CD14-positive monocyte (primary cell): ENCODE measurements at regions not wholly inside any gene's neighbourhood (a gene's known extent, or its start where the extent isn't known, plus 50 kb on each side); places are given as distances from the start of the nearest gene placed in this dataset.

Source experiments
- DNase-seq, 3 donors: peaks; one replicate each; pipeline ENCODE4 v3.0.0-alpha.2; 2011 to 2022
- H2AFZ ChIP-seq: 2 replicates; pipeline ENCODE4 v1.6.0; 2012; ENCODE audit warnings: mild to moderate bottlenecking, low read depth, low read length, inconsistent platforms; ENCODE audit not compliant: insufficient read depth, poor library complexity, severe bottlenecking
- H3K27ac ChIP-seq, 2 donors: 1 replicate in 1 of 2; 2 replicates in 1 of 2; pipeline ENCODE4 v1.5.1; 2012 to 2013; ENCODE audit warnings: low read length in 2 of 2, control low read depth in 1 of 2, inconsistent platforms in 1 of 2, low read depth in 1 of 2, mild to moderate bottlenecking in 1 of 2
- H3K27me3 ChIP-seq, 2 donors: one replicate each; pipeline versions ENCODE4 v1.6.0 to v1.6.1; 2011 to 2013; ENCODE audit warnings: low read length in 2 of 2; ENCODE audit not compliant: control insufficient read depth in 2 of 2, insufficient read depth in 2 of 2
- H3K36me3 ChIP-seq, 2 donors: replicated peaks in 1 of 2; 1 replicate in 1 of 2; 2 replicates in 1 of 2; pipeline versions ENCODE4 v1.5.1 to v1.6.1; 2012 to 2013; ENCODE audit warnings: low read length in 2 of 2, control low read depth in 1 of 2, inconsistent platforms in 1 of 2, mild to moderate bottlenecking in 1 of 2; ENCODE audit not compliant: insufficient read depth in 2 of 2, control insufficient read depth in 1 of 2
- H3K4me1 ChIP-seq, 2 donors: 1 replicate in 1 of 2; 2 replicates in 1 of 2; pipeline versions ENCODE4 v1.5.1 to v1.6.1; 2012 to 2013; ENCODE audit warnings: low read length in 2 of 2, control low read depth in 1 of 2, inconsistent platforms in 1 of 2, mild to moderate bottlenecking in 1 of 2, moderate library complexity in 1 of 2; ENCODE audit not compliant: insufficient read depth in 2 of 2, control insufficient read depth in 1 of 2
- H3K4me2 ChIP-seq: replicated peaks from 2 replicates; pipeline ENCODE3; 2012; ENCODE audit warnings: low read length, moderate library complexity, mild to moderate bottlenecking; ENCODE audit not compliant: poor library complexity, severe bottlenecking; ENCODE audit errors: extremely low read depth
- H3K4me3 ChIP-seq, 3 experiments: fragments of 200-600 bp in 1 of 3; sonication (generic) in 1 of 3; replicated peaks in 1 of 3; 1 replicate in 2 of 3; 2 replicates in 1 of 3; pipeline ENCODE4 v1.5.1; 2011 to 2013; ENCODE audit warnings: low read length in 3 of 3, mild to moderate bottlenecking in 3 of 3, control low read depth in 2 of 3, low read depth in 2 of 3, inconsistent platforms in 1 of 3, moderate library complexity in 1 of 3
- H3K79me2 ChIP-seq: 2 replicates; pipeline ENCODE4 v1.6.0; 2012; ENCODE audit warnings: mild to moderate bottlenecking, control low read depth, inconsistent platforms, low read length, moderate library complexity; ENCODE audit not compliant: insufficient read depth
- H3K9ac ChIP-seq: 2 replicates; pipeline ENCODE4 v1.6.0; 2017; ENCODE audit warnings: low read length, mild to moderate bottlenecking; ENCODE audit not compliant: insufficient read depth, poor library complexity, severe bottlenecking
- H3K9me3 ChIP-seq, 2 donors: replicated peaks in 1 of 2; 1 replicate in 1 of 2; 2 replicates in 1 of 2; pipeline versions ENCODE4 v1.5.1 to v1.6.1; 2012 to 2013; ENCODE audit warnings: low read length in 2 of 2, control low read depth in 1 of 2; ENCODE audit not compliant: control insufficient read depth in 1 of 2, insufficient read depth in 1 of 2
- H4K20me1 ChIP-seq: 2 replicates; pipeline ENCODE4 v1.6.0; 2012; ENCODE audit warnings: mild to moderate bottlenecking, low read length, control low read depth, moderate library complexity; ENCODE audit not compliant: insufficient read depth
- H3K27ac Mint-ChIP-seq, 7 donors: one replicate each; pipeline ENCODE4 v1.8.0; 2020; ENCODE audit warnings: mild to moderate bottlenecking in 7 of 7, mixed read lengths in 7 of 7, moderate library complexity in 6 of 7, inconsistent platforms in 2 of 7
- H3K27me3 Mint-ChIP-seq, 3 donors: one replicate each; pipeline ENCODE4 v1.8.0; 2021 to 2022; ENCODE audit warnings: low read depth in 3 of 3, mild to moderate bottlenecking in 3 of 3, mixed read lengths in 3 of 3, moderate library complexity in 3 of 3, inconsistent platforms in 1 of 3
- H3K36me3 Mint-ChIP-seq, 2 donors: one replicate each; pipeline ENCODE4 v1.8.0; 2020; ENCODE audit warnings: mixed read lengths in 2 of 2, inconsistent platforms in 1 of 2, mild to moderate bottlenecking in 1 of 2
- H3K4me1 Mint-ChIP-seq: one replicate; pipeline ENCODE4 v1.8.0; 2020; ENCODE audit warnings: mild to moderate bottlenecking, mixed read lengths
- H3K4me3 Mint-ChIP-seq, 2 donors: one replicate each; pipeline ENCODE4 v1.8.0; 2020; ENCODE audit warnings: mild to moderate bottlenecking in 2 of 2, mixed read lengths in 2 of 2, moderate library complexity in 1 of 2
- H3K9me3 Mint-ChIP-seq, 7 donors: one replicate each; pipeline ENCODE4 v1.8.0; 2020 to 2022; ENCODE audit warnings: mixed read lengths in 7 of 7, mild to moderate bottlenecking in 6 of 7, moderate library complexity in 6 of 7, inconsistent platforms in 2 of 7
- CTCF ChIP-seq: fragments of 200-600 bp; IDR thresholded peaks from one replicate; pipeline ENCODE4 v1.8.0; 2022; ENCODE audit warnings: antibody characterized with exemption, mild to moderate bottlenecking
- WGBS: methylation state at CpG from one replicate; pipeline ENCODE4 v1.1.5; 2013; ENCODE audit warnings: missing lambda C conversion rate; ENCODE audit not compliant: insufficient coverage; 5-methylcytosine and 5-hydroxymethylcytosine counted together
- intact Hi-C, 2 donors: fragments of 100-400 bp; cut with micrococcal nuclease; formaldehyde crosslinking; loops; one replicate each; pipeline versions ENCODE4 v1.15.0 to v1.15.1; 2023

- no peak for DNase-seq
- Histone ChIP-seq H3K27ac (no peak overlapping the region), H2AFZ (no peak overlapping the region), H3K4me3 (no peak overlapping the region), H4K20me1 (no peaks in the 10 kb centered on the region), H3K79me2 (no peaks in the 10 kb centered on the region), H3K4me2 (no peak overlapping the region), H3K9ac (no peak overlapping the region), H3K27me3 (no peaks in the 10 kb centered on the region), H3K36me3 (no peaks in the 10 kb centered on the region), H3K9me3 (no peaks in the 10 kb centered on the region), H3K4me1 (peaks cover 4 to 10% of the 10 kb centered on the region in 2 donors)
- Mint-ChIP-seq H3K4me1 (peaks cover 10% of the 10 kb centered on the region), H3K27me3 (peaks cover 2 to 7% (median 5%) of the 10 kb centered on the region in 3 donors), H3K4me3 (no peak overlapping the region), H3K9me3 (no peaks in the 10 kb centered on the region), H3K36me3 (no peaks in the 10 kb centered on the region), H3K27ac (no peak overlapping the region)
- TF ChIP-seq CTCF, result no peak
- intact Hi-C loops, result no loop called here
- WGBS, result 91% methylated on average over 3 of the region's 6 CpGs
Measured at GRCh38 chr3:14331251-14331650, 71.2 kb upstream of the SLC6A6 start.

- Histone ChIP-seq H3K9ac (no peak overlapping the region), H3K36me3 (no peaks in the 10 kb centered on the region), H3K27ac (no peak overlapping the region), H3K4me2 (no peak overlapping the region), H3K4me1 (peaks cover 4 to 10% of the 10 kb centered on the region in 2 donors), H3K79me2 (no peaks in the 10 kb centered on the region), H3K27me3 (no peaks in the 10 kb centered on the region), H2AFZ (no peak overlapping the region), H4K20me1 (no peaks in the 10 kb centered on the region), H3K4me3 (no peak overlapping the region), H3K9me3 (no peaks in the 10 kb centered on the region)
- Mint-ChIP-seq H3K27ac (no peak overlapping the region), H3K9me3 (peaks cover 0 to 2% (median 0%) of the 10 kb centered on the region in 7 donors), H3K4me1 (peaks cover 13% of the 10 kb centered on the region), H3K27me3 (peaks cover 2 to 7% (median 3%) of the 10 kb centered on the region in 3 donors), H3K36me3 (no peaks in the 10 kb centered on the region), H3K4me3 (no peak overlapping the region)
- no peak for DNase-seq
- intact Hi-C loops, result no loop called here
- TF ChIP-seq CTCF, result no peak
- WGBS, result 97% methylated on average over 5 of the region's 5 CpGs
Measured at GRCh38 chr3:14332392-14332791, 70.0 kb upstream of the SLC6A6 start.
